K562 (cell line): ENCODE measurements at regions not wholly inside any gene's neighbourhood (a gene's known extent, or its start where the extent isn't known, plus 50 kb on each side); places are given as distances from the start of the nearest gene placed in this dataset.

Source experiments
- ATAC-seq: fragments of 200-7000 bp; cut with Tn5 transposase; 3 replicates; pipeline ENCODE4 v1.9.1; 2020; ENCODE audit warnings: moderate library complexity
- BruUV-seq: library from RNA; stranded (reverse); fragments of 400-500 nt; replicated peaks from 2 replicates; lab custom pipeline; 2021; lab: Mats Ljungman, UMichigan
- CTCF ChIA-PET: fragments of 300-600 bp; formaldehyde crosslinking; extraction: SDS; loops from one replicate; lab custom pipeline; 2021; ENCODE audit warnings: low intra/inter-chr PET ratio; lab: Yijun Ruan, JAX
- POLR2A ChIA-PET: fragments of 300-600, 350-650 bp; sonication (Branson Sonifier 250); formaldehyde crosslinking; extraction: SDS; loops from one replicate; lab custom pipeline; 2021; ENCODE audit warnings: antibody characterized with exemption, inconsistent platforms; lab: Yijun Ruan, JAX
- DNase-seq, 4 experiments: peaks; one replicate each; pipeline versions ENCODE4 v3.0.0 to v3.0.0-alpha.2; 2011 to 2018; ENCODE audit warnings: low spot score in 3 of 4, mixed read lengths in 3 of 4; ENCODE audit errors: extremely low read depth in 1 of 4
- FAIRE-seq: peaks from 2 replicates; lab custom pipeline; 2011; peaks lifted over from hg19 to GRCh38; lab: Jason Lieb, UNC
- H2AFZ ChIP-seq: 2 replicates; pipeline ENCODE4 v1.6.0; 2011; ENCODE audit warnings: low read depth, low read length, control low read depth, inconsistent platforms
- H3K27ac ChIP-seq: fragments of 200-600 bp; 3 replicates; pipeline ENCODE4 v1.8.0; 2011; ENCODE audit warnings: low read depth, mild to moderate bottlenecking, control low read depth, inconsistent platforms, low read length, moderate library complexity, mixed read lengths; ENCODE audit errors: extremely low read depth
- H3K27me3 ChIP-seq, 2 experiments: fragments of 300-600 bp in 1 of 2; 2 replicates in 1 of 2; 3 replicates in 1 of 2; pipeline versions ENCODE4 v1.6.0 to v1.8.0; 2011; ENCODE audit warnings: inconsistent platforms in 2 of 2, low read length in 2 of 2, mild to moderate bottlenecking in 1 of 2, mixed read lengths in 1 of 2, moderate library complexity in 1 of 2; ENCODE audit not compliant: control insufficient read depth in 2 of 2, insufficient read depth in 2 of 2
- H3K36me3 ChIP-seq: fragments of 300-600 bp; 3 replicates; pipeline ENCODE4 v1.8.0; 2011; ENCODE audit warnings: mild to moderate bottlenecking, low read length, inconsistent platforms; ENCODE audit not compliant: control insufficient read depth, insufficient read depth
- H3K4me1 ChIP-seq, 2 experiments: fragments of 200-600 bp in 1 of 2; replicated peaks in 1 of 2; 2 replicates in 1 of 2; 3 replicates in 1 of 2; pipeline versions ENCODE4 v1.5.1 to v1.8.0; 2011; ENCODE audit warnings: inconsistent platforms in 2 of 2, low read length in 2 of 2, mild to moderate bottlenecking in 1 of 2, mixed read lengths in 1 of 2, moderate library complexity in 1 of 2; ENCODE audit not compliant: control insufficient read depth in 2 of 2, insufficient read depth in 2 of 2
- H3K4me2 ChIP-seq: 2 replicates; pipeline ENCODE4 v1.6.1; 2011; ENCODE audit warnings: low read length, control low read depth, inconsistent platforms, mixed read lengths; ENCODE audit not compliant: insufficient read depth
- H3K4me3 ChIP-seq: fragments of 200-600 bp; sonication (generic), shearing (Covaris generic); 2 replicates; pipeline ENCODE4 v1.5.1; 2016; ENCODE audit warnings: control low read depth, inconsistent platforms
- H3K79me2 ChIP-seq: fragments of 200-600 bp; 3 replicates; pipeline ENCODE4 v1.8.0; 2011; ENCODE audit warnings: low read length, inconsistent platforms; ENCODE audit not compliant: control insufficient read depth, insufficient read depth
- H3K9ac ChIP-seq, 2 experiments: 2 replicates each; pipeline versions ENCODE4 v1.6.0 to v1.6.1; 2011; ENCODE audit warnings: low read depth in 2 of 2, low read length in 2 of 2, control low read depth in 1 of 2, inconsistent platforms in 1 of 2, mild to moderate bottlenecking in 1 of 2, mixed read lengths in 1 of 2; ENCODE audit not compliant: insufficient read depth in 1 of 2
- H3K9me1 ChIP-seq: one replicate; pipeline ENCODE4 v1.6.0; 2011; ENCODE audit warnings: inconsistent platforms, mild to moderate bottlenecking, low read length, moderate library complexity; ENCODE audit not compliant: control insufficient read depth, insufficient read depth
- H3K9me3 ChIP-seq: replicated peaks from 2 replicates; pipeline ENCODE4 v1.5.1; 2011; ENCODE audit warnings: low read depth, low read length, inconsistent platforms; ENCODE audit not compliant: control insufficient read depth, insufficient read depth
- H4K20me1 ChIP-seq: replicated peaks from 2 replicates; pipeline ENCODE4 v1.6.1; 2011; ENCODE audit warnings: low read length, inconsistent platforms, mixed read lengths; ENCODE audit not compliant: control insufficient read depth, insufficient read depth
- DNMT1 ChIP-seq: fragments of 450-650 bp; IDR thresholded peaks from 2 replicates; pipeline ENCODE4 v1.6.1; 2016; ENCODE audit warnings: antibody characterized with exemption, mild to moderate bottlenecking
- ETV1 ChIP-seq: fragments of 450-650 bp; conservative IDR thresholded peaks from 2 replicates; pipeline ENCODE4 v1.6.1; 2016; ENCODE audit warnings: missing genetic modification characterization, control low read depth, low read depth, missing compliant biosample characterization
- FOXK1 ChIP-seq: sonication (generic); formaldehyde crosslinking; IDR thresholded peaks from 2 replicates; pipeline ENCODE4 v1.8.0; 2022; ENCODE audit warnings: missing genetic modification reagents, mild to moderate bottlenecking, borderline replicate concordance
- NBN ChIP-seq: fragments of 450-650 bp; IDR thresholded peaks from 2 replicates; pipeline ENCODE4 v1.6.1; 2016; ENCODE audit warnings: low read depth, mild to moderate bottlenecking
- NCOA1 ChIP-seq: fragments of 450-650 bp; IDR thresholded peaks from 2 replicates; pipeline ENCODE4 v1.6.1; 2016; ENCODE audit warnings: low read depth
- RBM17 ChIP-seq: fragments of 200-400 bp; formaldehyde crosslinking; IDR thresholded peaks from 2 replicates; pipeline ENCODE4 v1.6.1; 2017; ENCODE audit warnings: low read depth, mild to moderate bottlenecking, low read length, borderline replicate concordance
- RFX7 ChIP-seq: fragments of 250-450 bp; sonication (Bioruptor Pico); IDR thresholded peaks from 2 replicates; pipeline ENCODE4 v1.5.1; 2021; ENCODE audit warnings: mild to moderate bottlenecking
- SIN3A ChIP-seq, 2 experiments: fragments of 150-350 bp in 1 of 2; IDR thresholded peaks; 2 replicates each; pipeline ENCODE4 v1.6.1; 2011 to 2016; ENCODE audit warnings: borderline replicate concordance in 2 of 2, low read depth in 2 of 2, low read length in 2 of 2, mild to moderate bottlenecking in 2 of 2, moderate library complexity in 2 of 2; ENCODE audit not compliant: control insufficient read depth in 1 of 2
- SRSF9 ChIP-seq: fragments of 200-400 bp; formaldehyde crosslinking; IDR thresholded peaks from 2 replicates; pipeline ENCODE4 v1.6.1; 2017; ENCODE audit warnings: low read depth, low read length, borderline replicate concordance
- THRAP3 ChIP-seq: fragments of 450-650 bp; IDR thresholded peaks from 2 replicates; pipeline ENCODE4 v1.6.1; 2016; ENCODE audit warnings: mild to moderate bottlenecking, inconsistent platforms, borderline replicate concordance
- ZEB2 ChIP-seq: fragments of 450-650 bp; IDR thresholded peaks from 2 replicates; pipeline ENCODE4 v1.6.1; 2016
- ZFP1 ChIP-seq: fragments of 450-650 bp; formaldehyde crosslinking; IDR thresholded peaks from 2 replicates; pipeline ENCODE4 v1.4.0; 2020; ENCODE audit warnings: mild to moderate bottlenecking, mixed read lengths
- ZNF134 ChIP-seq: fragments of 250-450 bp; sonication (Bioruptor Pico); conservative IDR thresholded peaks from 2 replicates; pipeline ENCODE4 v1.4.0; 2020
- WGBS: fragments of 100-300 bp; shearing (Covaris generic); methylation state at CpG from one replicate; pipeline ENCODE4 v1.1.6; 2016; ENCODE audit warnings: low coverage, mixed read lengths; ENCODE audit not compliant: insufficient coverage; ENCODE audit errors: missing lambda C conversion rate; 5-methylcytosine and 5-hydroxymethylcytosine counted together
- in situ Hi-C: fragments of 300-500 bp; cut with MboI; formaldehyde crosslinking; loops from 4 replicates; pipeline ENCODE4 v1.15.0; 2018; ENCODE audit warnings: inconsistent platforms, mixed read lengths
- intact Hi-C: fragments of 100-400 bp; cut with micrococcal nuclease; formaldehyde crosslinking; loops from 2 replicates; pipeline ENCODE4 v1.14.2; 2022
- TF ChIP-seq, protein P1 (sequence below): fragments of 450-650 bp; formaldehyde crosslinking; IDR thresholded peaks from 2 replicates; pipeline ENCODE4 v1.4.0; 2020; ENCODE audit warnings: mild to moderate bottlenecking, moderate library complexity
- TF ChIP-seq, protein P2 (sequence below): fragments of 450-650 bp; IDR thresholded peaks from 2 replicates; pipeline ENCODE4 v1.6.1; 2016; ENCODE audit warnings: missing biosample characterization, missing genetic modification characterization
- TF ChIP-seq, protein P3 (sequence below): fragments of 450-650 bp; formaldehyde crosslinking; IDR thresholded peaks from 2 replicates; pipeline ENCODE4 v1.4.0; 2022; ENCODE audit warnings: mild to moderate bottlenecking, moderate library complexity

DNA sequence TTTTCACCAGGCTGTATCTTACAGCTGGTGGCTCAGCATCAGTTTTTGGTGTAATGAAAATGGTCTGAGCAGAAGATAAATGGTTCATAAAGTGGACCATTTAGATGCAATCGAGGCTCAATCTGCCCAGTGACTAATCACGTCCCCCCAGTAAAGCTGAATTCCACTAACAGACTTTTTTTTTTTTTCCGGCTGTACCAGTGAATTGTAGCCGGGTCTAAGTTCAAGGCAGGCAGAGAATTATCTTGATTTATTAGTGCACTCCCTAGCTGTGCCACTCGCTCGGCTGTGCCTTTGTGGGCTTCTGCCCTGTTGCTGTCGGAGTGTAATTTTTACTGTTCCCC lies 215.1 kb upstream of the POU3F3 start:
- 0% methylated on average over 7 of the region's 7 CpGs for WGBS
- ChIA-PET POLR2A (no interaction called here), CTCF (no interaction called here)
- Histone ChIP-seq H3K36me3 (no peaks in the 10 kb centered on the region), H3K9ac (no peak overlapping the region), H3K4me3 (no peak overlapping the region), H2AFZ (no peak overlapping the region), H3K4me1 (no peaks in the 10 kb centered on the region), H3K9me3 (no peaks in the 10 kb centered on the region), H3K27ac (no peak overlapping the region), H3K27me3 (no peaks in the 10 kb centered on the region; a peak in 1 of 5 replicates), H3K79me2 (no peaks in the 10 kb centered on the region), H4K20me1 (no peaks in the 10 kb centered on the region), H3K4me2 (no peak overlapping the region), H3K9me1 (no peaks in the 10 kb centered on the region)
- DNase-seq (no peak), ATAC-seq (no peak), FAIRE-seq (no peak)
- TF ChIP-seq, protein P1, sequence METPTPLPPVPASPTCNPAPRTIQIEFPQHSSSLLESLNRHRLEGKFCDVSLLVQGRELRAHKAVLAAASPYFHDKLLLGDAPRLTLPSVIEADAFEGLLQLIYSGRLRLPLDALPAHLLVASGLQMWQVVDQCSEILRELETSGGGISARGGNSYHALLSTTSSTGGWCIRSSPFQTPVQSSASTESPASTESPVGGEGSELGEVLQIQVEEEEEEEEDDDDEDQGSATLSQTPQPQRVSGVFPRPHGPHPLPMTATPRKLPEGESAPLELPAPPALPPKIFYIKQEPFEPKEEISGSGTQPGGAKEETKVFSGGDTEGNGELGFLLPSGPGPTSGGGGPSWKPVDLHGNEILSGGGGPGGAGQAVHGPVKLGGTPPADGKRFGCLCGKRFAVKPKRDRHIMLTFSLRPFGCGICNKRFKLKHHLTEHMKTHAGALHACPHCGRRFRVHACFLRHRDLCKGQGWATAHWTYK (CRISPR knock-in tag) = no peak
- no peak for TF ChIP-seq ZFP1
- no peak for TF ChIP-seq ZNF134 (CRISPR knock-in tag)
- in situ Hi-C loops = no loop called here
- no TSS peak for BruUV-seq
- intact Hi-C loops = no loop called here

DNA sequence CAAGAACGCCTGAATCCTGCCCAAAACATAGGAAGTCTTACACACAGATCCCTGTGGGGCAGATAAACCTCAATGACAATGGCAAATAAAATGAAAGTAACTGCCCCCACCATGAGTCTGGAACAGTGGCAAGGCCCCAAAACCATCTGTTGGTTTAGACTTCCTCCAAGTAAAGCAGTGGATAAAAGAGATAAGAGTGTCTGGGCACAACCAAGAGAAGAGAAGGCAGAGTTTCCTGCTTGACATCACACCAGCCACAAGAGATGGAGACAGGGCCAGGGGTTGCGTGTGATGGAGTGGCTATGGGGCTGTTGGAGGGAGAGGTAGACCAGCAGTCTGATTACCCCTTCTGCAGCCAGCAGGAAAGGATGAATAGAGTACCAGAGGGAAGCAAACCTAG lies 212.1 kb upstream of the POU3F3 start:
- FAIRE-seq = no peak
- intact Hi-C loops (no loop called here), in situ Hi-C loops (no loop called here)
- Histone ChIP-seq H3K79me2 (no peaks in the 10 kb centered on the region), H3K4me1 (no peaks in the 10 kb centered on the region), H3K9ac (no peak overlapping the region), H3K9me1 (no peaks in the 10 kb centered on the region), H3K27me3 (no peaks in the 10 kb centered on the region), H3K36me3 (no peaks in the 10 kb centered on the region), H2AFZ (no peak overlapping the region), H3K9me3 (no peaks in the 10 kb centered on the region), H3K4me2 (no peak overlapping the region), H3K4me3 (no peak overlapping the region), H4K20me1 (no peaks in the 10 kb centered on the region), H3K27ac (no peak overlapping the region)
- CTCF ChIA-PET = no interaction called here
- no TSS peak for BruUV-seq
- no peak for DNase-seq
- no peak for ATAC-seq
- POLR2A ChIA-PET = no interaction called here
- WGBS = 0% methylated on average over 2 of the region's 2 CpGs
- TF ChIP-seq NCOA1 (no peak), ETV1 (tag) (no peak), NBN (no peak), SRSF9 (no peak), FOXK1 (CRISPR knock-in tag) (no peak), THRAP3 (no peak), DNMT1 (no peak), RFX7 (CRISPR knock-in tag) (no peak), SIN3A (IDR thresholded peaks at IDR 0.05; ENCODE audit: borderline replicate concordance in 2 of 2, control insufficient read depth in 1 of 2, low read depth in 2 of 2, low read length in 2 of 2) (no peak), ZEB2 (no peak), RBM17 (no peak)
- TF ChIP-seq, protein P2, sequence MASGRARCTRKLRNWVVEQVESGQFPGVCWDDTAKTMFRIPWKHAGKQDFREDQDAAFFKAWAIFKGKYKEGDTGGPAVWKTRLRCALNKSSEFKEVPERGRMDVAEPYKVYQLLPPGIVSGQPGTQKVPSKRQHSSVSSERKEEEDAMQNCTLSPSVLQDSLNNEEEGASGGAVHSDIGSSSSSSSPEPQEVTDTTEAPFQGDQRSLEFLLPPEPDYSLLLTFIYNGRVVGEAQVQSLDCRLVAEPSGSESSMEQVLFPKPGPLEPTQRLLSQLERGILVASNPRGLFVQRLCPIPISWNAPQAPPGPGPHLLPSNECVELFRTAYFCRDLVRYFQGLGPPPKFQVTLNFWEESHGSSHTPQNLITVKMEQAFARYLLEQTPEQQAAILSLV (tag) = no peak
- TF ChIP-seq, protein P3, sequence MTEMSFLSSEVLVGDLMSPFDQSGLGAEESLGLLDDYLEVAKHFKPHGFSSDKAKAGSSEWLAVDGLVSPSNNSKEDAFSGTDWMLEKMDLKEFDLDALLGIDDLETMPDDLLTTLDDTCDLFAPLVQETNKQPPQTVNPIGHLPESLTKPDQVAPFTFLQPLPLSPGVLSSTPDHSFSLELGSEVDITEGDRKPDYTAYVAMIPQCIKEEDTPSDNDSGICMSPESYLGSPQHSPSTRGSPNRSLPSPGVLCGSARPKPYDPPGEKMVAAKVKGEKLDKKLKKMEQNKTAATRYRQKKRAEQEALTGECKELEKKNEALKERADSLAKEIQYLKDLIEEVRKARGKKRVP (CRISPR knock-in tag) = no peak
